ENCODE measurements at regions not wholly inside any gene's neighbourhood (a gene's known extent, or its start where the extent isn't known, plus 50 kb on each side); places are given as distances from the start of the nearest gene placed in this dataset.
"Not testable (repeated sequence)": the region's sequence is repeated elsewhere in the genome, so short reads cannot be mapped to it uniquely, and the experiment has no call there.

DNA sequence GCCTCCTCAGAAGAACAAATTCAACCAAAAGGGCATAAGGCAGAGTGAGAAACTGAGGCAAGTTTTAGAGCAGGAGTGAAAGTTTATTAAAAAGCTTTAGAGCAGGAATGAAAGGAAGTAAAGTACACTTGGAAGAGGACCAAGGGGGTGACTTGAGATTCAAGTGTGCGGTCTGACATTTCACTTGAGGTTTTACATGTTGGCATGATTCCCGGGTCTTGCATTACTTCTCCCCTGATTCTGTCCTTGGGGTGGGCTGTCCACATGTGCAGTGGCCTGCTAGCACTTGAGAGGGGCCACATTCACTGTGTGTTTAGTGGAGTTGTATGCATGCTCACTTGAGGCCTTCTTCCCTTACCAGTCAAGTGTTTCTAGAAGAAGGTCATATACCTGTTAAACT is 140.4 kb upstream of the EPB41L4A start:
- peaks cover 0 to 13% (median 0%) of the 10 kb centered on the region in 7 donors for H3K9me3 Mint-ChIP-seq
- peaks cover 7 to 17% of the 10 kb centered on the region in 2 experiments for H3K9me3 ChIP-seq (ENCODE audit: control insufficient read depth in 2 of 2, low read length in 2 of 2)

DNA sequence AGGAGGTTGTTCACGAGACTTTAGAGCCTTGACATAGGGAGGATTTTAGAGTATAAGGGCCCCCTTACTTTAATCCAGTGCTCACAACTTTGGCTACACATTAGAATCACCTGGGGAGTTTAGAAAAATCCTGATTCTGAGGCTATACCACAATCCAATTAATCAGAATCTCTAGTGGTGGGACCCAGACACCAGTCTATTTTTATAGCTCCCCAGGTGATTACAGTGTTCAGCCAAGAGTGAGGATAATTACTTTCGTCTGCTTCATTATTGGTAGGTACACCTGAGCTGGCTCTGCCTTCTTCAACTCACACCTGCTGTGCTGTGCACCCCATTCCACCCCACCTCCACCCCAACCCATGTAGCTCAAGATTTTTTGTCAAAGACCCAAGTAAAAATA is 141.3 kb upstream of the EPB41L4A start:
- H3K27me3 ChIP-seq (ENCODE audit: control insufficient read depth, insufficient read depth, low read length) = no peaks in the 10 kb centered on the region
- no peaks in the 10 kb centered on the region for H3K4me1 Mint-ChIP-seq
- no peak overlapping the region for H3K4me3 Mint-ChIP-seq
- no peak overlapping the region for H3K27ac Mint-ChIP-seq
- peaks cover 3% of the 10 kb centered on the region for H3K36me3 Mint-ChIP-seq
- H3K9me3 ChIP-seq (ENCODE audit: control insufficient read depth in 2 of 2, low read length in 2 of 2) = peaks cover 11 to 19% of the 10 kb centered on the region in 2 experiments
- H3K27ac ChIP-seq (ENCODE audit: insufficient read depth, low read length, poor library complexity, severe bottlenecking) = no peak overlapping the region
- H3K27me3 Mint-ChIP-seq = peaks cover 9% of the 10 kb centered on the region
- no peak overlapping the region for H3K4me3 ChIP-seq (ENCODE audit: low read depth, low read length)
- no peaks in the 10 kb centered on the region for H3K36me3 ChIP-seq (ENCODE audit: control insufficient read depth, insufficient read depth, low read length)
- peaks cover 0 to 18% (median 6%) of the 10 kb centered on the region in 7 donors for H3K9me3 Mint-ChIP-seq
- ATAC-seq (ENCODE audit: low read depth in 2 of 2) (no peak), DNase-seq (no peak)
- H3K4me1 ChIP-seq (ENCODE audit: control insufficient read depth, insufficient read depth, low read length, poor library complexity, severe bottlenecking) = no peaks in the 10 kb centered on the region

More for the DNA sequence above, 140.4 kb upstream of the EPB41L4A start:
- not testable (repeated sequence) for H3K4me3 Mint-ChIP-seq; H3K4me1 ChIP-seq (ENCODE audit: control insufficient read depth, insufficient read depth, low read length, poor library complexity, severe bottlenecking); DNase-seq; ATAC-seq (ENCODE audit: low read depth in 2 of 2); H3K27ac ChIP-seq (ENCODE audit: insufficient read depth, low read length, poor library complexity, severe bottlenecking); H3K4me1 Mint-ChIP-seq; H3K36me3 Mint-ChIP-seq; H3K27ac Mint-ChIP-seq; H3K27me3 Mint-ChIP-seq; H3K27me3 ChIP-seq (ENCODE audit: control insufficient read depth, insufficient read depth, low read length); H3K4me3 ChIP-seq (ENCODE audit: low read depth, low read length); H3K36me3 ChIP-seq (ENCODE audit: control insufficient read depth, insufficient read depth, low read length)

DNA sequence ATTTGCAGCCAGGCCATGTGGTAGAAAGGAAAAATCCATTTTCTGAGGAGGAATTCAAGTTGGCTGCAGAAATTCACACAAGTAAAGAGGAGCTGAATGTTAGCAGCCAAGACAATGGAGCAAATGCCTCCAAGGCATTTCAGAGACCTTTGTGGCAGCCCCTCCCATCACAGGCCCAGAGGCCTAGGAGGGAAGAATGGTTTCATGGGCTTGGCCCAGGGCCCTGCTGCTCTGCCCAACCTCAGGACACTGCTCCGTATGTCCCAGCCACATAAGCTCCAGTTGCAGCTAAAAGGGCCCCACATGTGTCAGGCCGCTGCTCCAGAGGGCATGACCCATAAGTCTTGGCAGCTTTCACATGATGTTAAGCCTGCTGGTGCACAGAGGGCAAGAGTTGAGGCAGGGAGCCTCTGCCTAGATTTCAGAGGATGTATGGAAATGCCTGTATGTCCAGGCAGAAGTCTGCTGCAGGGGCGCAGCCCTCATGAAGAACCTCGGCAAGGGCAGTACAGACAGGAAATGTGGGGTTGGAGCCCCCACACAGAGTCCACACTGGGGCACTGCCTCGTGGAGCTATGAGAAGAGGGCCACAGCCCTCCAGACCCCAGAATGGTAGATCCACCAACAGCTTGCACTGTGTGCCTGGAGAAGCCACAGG is 144.2 kb upstream of the EPB41L4A start:
- no peaks in the 10 kb centered on the region for H3K4me1 ChIP-seq (ENCODE audit: control insufficient read depth, insufficient read depth, low read length, poor library complexity, severe bottlenecking)
- Mint-ChIP-seq H3K27ac (no peak overlapping the region), H3K36me3 (peaks cover 3% of the 10 kb centered on the region), H3K4me1 (no peaks in the 10 kb centered on the region), H3K27me3 (peaks cover 15% of the 10 kb centered on the region), H3K4me3 (no peak overlapping the region), H3K9me3 (peaks cover 0 to 18% (median 10%) of the 10 kb centered on the region in 7 donors)
- no peaks in the 10 kb centered on the region for H3K36me3 ChIP-seq (ENCODE audit: control insufficient read depth, insufficient read depth, low read length)
- peaks cover 11 to 19% of the 10 kb centered on the region in 2 experiments for H3K9me3 ChIP-seq (ENCODE audit: control insufficient read depth in 2 of 2, low read length in 2 of 2)
- ATAC-seq (ENCODE audit: low read depth in 2 of 2) = no peak
- no peak overlapping the region for H3K4me3 ChIP-seq (ENCODE audit: low read depth, low read length)
- no peak overlapping the region for H3K27ac ChIP-seq (ENCODE audit: insufficient read depth, low read length, poor library complexity, severe bottlenecking)
- peaks cover 5% of the 10 kb centered on the region for H3K27me3 ChIP-seq (ENCODE audit: control insufficient read depth, insufficient read depth, low read length)
- no peak for DNase-seq

DNA sequence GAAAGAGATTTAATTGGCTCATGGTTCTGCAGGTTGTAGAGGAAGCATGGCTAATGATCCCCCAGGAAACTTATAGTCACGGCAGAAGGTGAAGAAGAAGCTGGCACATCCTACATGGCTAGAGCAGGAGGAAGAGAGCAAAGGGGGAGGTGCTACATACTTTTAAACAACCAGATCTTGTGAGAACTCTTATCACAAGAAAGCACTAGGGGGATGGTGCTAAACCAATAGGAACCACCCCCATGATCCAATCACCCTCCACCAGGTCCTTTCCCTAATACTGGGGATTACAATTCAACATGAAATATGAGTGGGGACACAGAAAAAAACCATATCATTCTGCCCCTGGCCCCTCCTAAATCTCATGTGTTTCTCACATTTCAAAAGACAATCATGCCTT is 147.2 kb upstream of the EPB41L4A start:
- H3K4me3 ChIP-seq (ENCODE audit: low read depth, low read length) = no peak overlapping the region
- Mint-ChIP-seq H3K36me3 (peaks cover 3% of the 10 kb centered on the region), H3K27me3 (peaks cover 15% of the 10 kb centered on the region), H3K9me3 (peaks cover 0 to 18% (median 10%) of the 10 kb centered on the region in 7 donors), H3K4me3 (no peak overlapping the region), H3K27ac (no peak overlapping the region), H3K4me1 (no peaks in the 10 kb centered on the region)
- no peak overlapping the region for H3K27ac ChIP-seq (ENCODE audit: insufficient read depth, low read length, poor library complexity, severe bottlenecking)
- no peaks in the 10 kb centered on the region for H3K36me3 ChIP-seq (ENCODE audit: control insufficient read depth, insufficient read depth, low read length)
- ATAC-seq (ENCODE audit: low read depth in 2 of 2) (no peak), DNase-seq (no peak)
- peaks cover 11 to 19% of the 10 kb centered on the region in 2 experiments for H3K9me3 ChIP-seq (ENCODE audit: control insufficient read depth in 2 of 2, low read length in 2 of 2)
- no peaks in the 10 kb centered on the region for H3K4me1 ChIP-seq (ENCODE audit: control insufficient read depth, insufficient read depth, low read length, poor library complexity, severe bottlenecking)
- H3K27me3 ChIP-seq (ENCODE audit: control insufficient read depth, insufficient read depth, low read length) = peaks cover 8% of the 10 kb centered on the region

DNA sequence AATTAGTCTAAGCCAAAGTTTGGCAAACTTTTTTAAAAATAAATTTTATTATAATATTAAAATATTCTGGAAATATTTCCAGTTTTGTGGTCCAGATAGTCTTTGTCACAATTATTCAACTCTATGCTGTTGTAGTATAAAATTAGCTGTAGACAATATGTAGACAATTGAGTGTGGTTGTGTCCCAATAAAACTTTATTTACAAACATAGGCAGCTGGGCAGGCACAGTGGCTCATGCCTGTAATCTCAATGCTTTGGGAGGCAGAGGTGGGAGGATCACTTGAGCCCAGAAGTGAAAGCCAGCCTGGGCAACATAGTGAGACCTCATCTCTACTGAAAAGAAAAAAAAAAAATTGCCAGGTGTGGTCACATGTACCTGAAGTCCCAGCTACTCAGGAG is 150.5 kb upstream of the EPB41L4A start:
- Histone ChIP-seq H3K36me3 (ENCODE audit: control insufficient read depth, insufficient read depth, low read length) (no peaks in the 10 kb centered on the region), H3K27ac (ENCODE audit: insufficient read depth, low read length, poor library complexity, severe bottlenecking) (no peak overlapping the region), H3K4me1 (ENCODE audit: control insufficient read depth, insufficient read depth, low read length, poor library complexity, severe bottlenecking) (no peaks in the 10 kb centered on the region), H3K27me3 (ENCODE audit: control insufficient read depth, insufficient read depth, low read length) (peaks cover 12% of the 10 kb centered on the region), H3K9me3 (ENCODE audit: control insufficient read depth in 2 of 2, low read length in 2 of 2) (peaks cover 1 to 3% of the 10 kb centered on the region in 2 experiments), H3K4me3 (ENCODE audit: low read depth, low read length) (no peak overlapping the region)
- peaks cover 20% of the 10 kb centered on the region for H3K27me3 Mint-ChIP-seq
- peaks cover 0 to 10% (median 2%) of the 10 kb centered on the region in 7 donors for H3K9me3 Mint-ChIP-seq
- no peaks in the 10 kb centered on the region for H3K36me3 Mint-ChIP-seq
- no peak for ATAC-seq (ENCODE audit: low read depth in 2 of 2)
- H3K4me1 Mint-ChIP-seq = no peaks in the 10 kb centered on the region
- no peak overlapping the region for H3K27ac Mint-ChIP-seq
- DNase-seq = no peak
- no peak overlapping the region for H3K4me3 Mint-ChIP-seq

DNA sequence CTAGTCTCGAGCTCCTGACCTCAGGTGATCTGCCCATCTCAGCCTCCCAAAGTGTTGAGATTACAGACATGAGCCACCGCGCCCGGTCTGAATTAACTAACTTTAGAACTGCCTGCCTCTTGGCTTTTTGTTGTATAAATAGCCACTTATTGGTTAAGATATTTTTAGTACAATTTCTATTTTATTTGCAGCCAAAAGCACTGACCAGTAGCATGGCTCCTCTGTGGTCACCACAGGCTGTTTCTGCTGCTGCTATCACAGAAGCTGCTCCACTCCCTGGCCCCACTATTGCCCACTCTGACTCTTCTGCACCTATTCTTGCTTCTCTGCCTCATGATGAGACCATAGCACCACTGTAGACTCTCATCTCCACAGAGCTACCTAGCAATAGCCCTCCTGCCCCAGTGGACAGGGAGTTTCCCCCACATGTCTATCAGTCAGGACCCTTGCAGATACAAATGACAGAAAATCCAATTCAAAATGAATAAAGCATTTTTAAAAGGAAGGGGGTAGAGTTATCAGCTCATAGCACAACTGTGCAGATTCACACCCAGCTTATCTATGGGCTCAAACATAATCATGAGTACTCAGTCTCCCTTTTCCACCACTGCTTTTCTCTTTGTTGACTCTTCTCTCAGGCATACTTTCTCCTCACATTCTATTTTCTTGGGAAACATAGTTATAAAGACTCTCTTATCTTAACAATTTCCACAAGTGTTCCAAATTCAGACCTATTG is 151.8 kb upstream of the EPB41L4A start:
- Mint-ChIP-seq H3K4me1 (no peaks in the 10 kb centered on the region), H3K4me3 (no peak overlapping the region), H3K36me3 (no peaks in the 10 kb centered on the region), H3K9me3 (peaks cover 0 to 4% (median 0%) of the 10 kb centered on the region in 7 donors), H3K27ac (no peak overlapping the region), H3K27me3 (peaks cover 22% of the 10 kb centered on the region)
- no peaks in the 10 kb centered on the region for H3K4me1 ChIP-seq (ENCODE audit: control insufficient read depth, insufficient read depth, low read length, poor library complexity, severe bottlenecking)
- H3K36me3 ChIP-seq (ENCODE audit: control insufficient read depth, insufficient read depth, low read length) = no peaks in the 10 kb centered on the region
- H3K27ac ChIP-seq (ENCODE audit: insufficient read depth, low read length, poor library complexity, severe bottlenecking) = no peak overlapping the region
- DNase-seq = no peak
- ATAC-seq (ENCODE audit: low read depth in 2 of 2) = no peak
- H3K27me3 ChIP-seq (ENCODE audit: control insufficient read depth, insufficient read depth, low read length) = peaks cover 12% of the 10 kb centered on the region
- H3K9me3 ChIP-seq (ENCODE audit: control insufficient read depth in 2 of 2, low read length in 2 of 2) = no peaks in the 10 kb centered on the region
- H3K4me3 ChIP-seq (ENCODE audit: low read depth, low read length) = no peak overlapping the region

DNA sequence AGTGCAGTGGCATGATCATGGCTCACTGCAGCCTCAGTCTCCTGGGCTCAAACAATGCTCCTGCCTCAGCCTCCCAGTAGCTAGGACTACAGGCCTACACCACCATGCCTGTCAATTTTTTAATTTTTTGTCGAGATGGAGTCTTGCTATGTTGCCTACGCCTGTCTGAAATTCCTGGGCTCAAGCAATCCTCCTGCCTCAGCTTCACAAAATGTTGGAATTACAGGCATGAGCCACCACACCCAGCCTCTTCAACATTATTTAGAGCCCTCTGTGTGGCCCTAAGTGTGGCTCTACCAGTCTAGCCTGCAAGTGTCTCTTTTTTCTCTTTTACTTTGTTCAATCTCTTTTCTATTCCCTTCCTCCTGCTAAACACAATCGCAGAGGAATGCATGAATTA is 154.4 kb upstream of the EPB41L4A start:
- Histone ChIP-seq H3K4me1 (ENCODE audit: control insufficient read depth, insufficient read depth, low read length, poor library complexity, severe bottlenecking) (no peaks in the 10 kb centered on the region), H3K9me3 (ENCODE audit: control insufficient read depth in 2 of 2, low read length in 2 of 2) (no peaks in the 10 kb centered on the region), H3K27ac (ENCODE audit: insufficient read depth, low read length, poor library complexity, severe bottlenecking) (no peak overlapping the region), H3K4me3 (ENCODE audit: low read depth, low read length) (no peak overlapping the region), H3K27me3 (ENCODE audit: control insufficient read depth, insufficient read depth, low read length) (peaks cover 9% of the 10 kb centered on the region), H3K36me3 (ENCODE audit: control insufficient read depth, insufficient read depth, low read length) (no peaks in the 10 kb centered on the region)
- Mint-ChIP-seq H3K27ac (no peak overlapping the region), H3K9me3 (no peaks in the 10 kb centered on the region), H3K36me3 (no peaks in the 10 kb centered on the region), H3K4me1 (no peaks in the 10 kb centered on the region), H3K4me3 (no peak overlapping the region), H3K27me3 (peaks cover 14% of the 10 kb centered on the region)
- DNase-seq = no peak
- ATAC-seq (ENCODE audit: low read depth in 2 of 2) = no peak

DNA sequence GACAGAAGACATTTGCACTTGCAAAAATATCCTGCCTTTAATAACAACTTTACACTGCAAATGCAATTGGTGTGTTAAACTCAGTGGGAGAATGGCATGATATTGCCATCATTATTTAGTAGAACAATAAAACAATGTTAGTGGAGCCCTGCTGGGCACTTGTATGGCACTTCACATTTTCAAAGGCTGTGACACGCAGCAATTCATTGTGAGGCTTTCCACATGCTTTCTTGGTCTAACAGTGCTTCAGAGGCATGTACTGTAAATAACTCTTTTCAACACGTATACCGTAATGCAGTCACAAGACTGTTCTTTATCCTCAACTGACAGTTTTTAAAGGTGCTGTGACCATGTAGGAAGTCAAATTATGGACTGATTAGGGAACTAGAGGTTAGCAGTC is 155.5 kb upstream of the EPB41L4A start:
- peaks cover 0 to 2% (median 0%) of the 10 kb centered on the region in 7 donors for H3K9me3 Mint-ChIP-seq
- no peak for DNase-seq
- peaks cover 9% of the 10 kb centered on the region for H3K27me3 ChIP-seq (ENCODE audit: control insufficient read depth, insufficient read depth, low read length)
- no peaks in the 10 kb centered on the region for H3K36me3 Mint-ChIP-seq
- no peaks in the 10 kb centered on the region for H3K9me3 ChIP-seq (ENCODE audit: control insufficient read depth in 2 of 2, low read length in 2 of 2)
- no peaks in the 10 kb centered on the region for H3K4me1 Mint-ChIP-seq
- H3K4me1 ChIP-seq (ENCODE audit: control insufficient read depth, insufficient read depth, low read length, poor library complexity, severe bottlenecking) = no peaks in the 10 kb centered on the region
- no peak overlapping the region for H3K27ac Mint-ChIP-seq
- peaks cover 14% of the 10 kb centered on the region for H3K27me3 Mint-ChIP-seq
- no peak for ATAC-seq (ENCODE audit: low read depth in 2 of 2)
- no peak overlapping the region for H3K27ac ChIP-seq (ENCODE audit: insufficient read depth, low read length, poor library complexity, severe bottlenecking)
- no peak overlapping the region for H3K4me3 ChIP-seq (ENCODE audit: low read depth, low read length)
- H3K36me3 ChIP-seq (ENCODE audit: control insufficient read depth, insufficient read depth, low read length) = no peaks in the 10 kb centered on the region
- H3K4me3 Mint-ChIP-seq = no peak overlapping the region
